ACC112 (cell line): ENCODE measurements at regions not wholly inside any gene's neighbourhood (a gene's known extent, or its start where the extent isn't known, plus 50 kb on each side); places are given as distances from the start of the nearest gene placed in this dataset.
A peak's percentile ranks its signal among the peaks of the same experiment; 100 is the strongest.

ENCODE experiments used
- H2AFZ ChIP-seq: fragments of 200-600 bp; sonication (generic); one replicate; pipeline ENCODE4 v1.6.0; 2017; ENCODE audit warnings: antibody characterized with exemption, low read length; ENCODE audit not compliant: unreplicated experiment
- H3K27ac ChIP-seq: fragments of 200-600 bp; sonication (generic); 2 replicates; pipeline ENCODE4 v1.5.1; 2014; ENCODE audit warnings: low read depth, mild to moderate bottlenecking, antibody characterized with exemption, low read length, moderate library complexity
- H3K27me3 ChIP-seq: fragments of 200-600 bp; sonication (generic); 2 replicates; pipeline ENCODE4 v1.6.1; 2014; ENCODE audit warnings: mild to moderate bottlenecking, antibody characterized with exemption, low read length, moderate library complexity, mixed read lengths; ENCODE audit not compliant: insufficient read depth
- H3K36me3 ChIP-seq: fragments of 200-600 bp; sonication (generic); 2 replicates; pipeline ENCODE4 v1.6.1; 2016; ENCODE audit warnings: mild to moderate bottlenecking, antibody characterized with exemption, low read length, moderate library complexity, mixed read lengths; ENCODE audit not compliant: insufficient read depth
- H3K4me1 ChIP-seq: fragments of 200-600 bp; sonication (generic); one replicate; pipeline ENCODE4 v1.6.1; 2016; ENCODE audit warnings: low read length, mixed read lengths; ENCODE audit not compliant: insufficient read depth, unreplicated experiment, control insufficient read depth
- H3K4me3 ChIP-seq: fragments of 200-600 bp; sonication (generic); 2 replicates; pipeline ENCODE4 v1.5.1; 2014; ENCODE audit warnings: mild to moderate bottlenecking, low read depth, low read length
- H3K79me2 ChIP-seq: fragments of 200-600 bp; sonication (generic); one replicate; pipeline ENCODE4 v1.6.0; 2016; ENCODE audit warnings: low read length; ENCODE audit not compliant: control insufficient read depth, unreplicated experiment, insufficient read depth

GRCh38 chr4:31998807-31999206, 1278.6 kb downstream of the PCDH7 start:
- Histone ChIP-seq H3K79me2 (no peaks in the 10 kb centered on the region), H3K4me3 (no peak overlapping the region), H3K4me1 (no peaks in the 10 kb centered on the region), H3K27ac (no peak overlapping the region), H3K36me3 (no peaks in the 10 kb centered on the region), H2AFZ (no peak overlapping the region), H3K27me3 (no peaks in the 10 kb centered on the region)

DNA sequence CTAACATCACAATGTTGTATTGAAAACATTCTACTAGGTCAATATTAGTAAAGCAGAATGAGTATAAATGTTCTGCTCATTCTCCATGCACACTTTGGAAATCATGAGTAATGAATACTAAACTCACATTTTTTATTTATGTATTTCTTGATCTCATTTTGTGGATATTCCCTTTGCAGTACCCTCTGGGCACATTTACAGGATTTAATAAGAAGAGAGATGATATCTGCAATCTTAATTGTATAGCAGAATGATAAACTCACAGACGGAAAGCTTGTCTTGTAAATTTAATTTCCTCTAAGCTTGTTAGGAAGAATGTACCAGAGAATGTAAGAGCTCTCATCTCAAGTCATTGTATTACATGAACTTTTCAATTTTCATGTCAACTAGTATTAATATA, 1279.7 kb downstream of the PCDH7 start:
- H3K79me2 ChIP-seq, result no peaks in the 10 kb centered on the region
- H2AFZ ChIP-seq, result no peak overlapping the region

GRCh38 chr4:32000846-32001488, 1280.8 kb downstream of the PCDH7 start:
- no peak overlapping the region for H3K4me3 ChIP-seq
- H3K27me3 ChIP-seq, result no peaks in the 10 kb centered on the region
- no peaks in the 10 kb centered on the region for H3K36me3 ChIP-seq
- no peaks in the 10 kb centered on the region for H3K4me1 ChIP-seq
- no peaks in the 10 kb centered on the region for H3K79me2 ChIP-seq
- H2AFZ ChIP-seq, result no peak overlapping the region
- H3K27ac ChIP-seq, result no peak overlapping the region

More for the DNA sequence above, 1279.7 kb downstream of the PCDH7 start:
- Histone ChIP-seq H3K27me3 (no peaks in the 10 kb centered on the region), H3K4me3 (no peak overlapping the region), H3K36me3 (no peaks in the 10 kb centered on the region), H3K27ac (no peak overlapping the region), H3K4me1 (no peaks in the 10 kb centered on the region)

DNA sequence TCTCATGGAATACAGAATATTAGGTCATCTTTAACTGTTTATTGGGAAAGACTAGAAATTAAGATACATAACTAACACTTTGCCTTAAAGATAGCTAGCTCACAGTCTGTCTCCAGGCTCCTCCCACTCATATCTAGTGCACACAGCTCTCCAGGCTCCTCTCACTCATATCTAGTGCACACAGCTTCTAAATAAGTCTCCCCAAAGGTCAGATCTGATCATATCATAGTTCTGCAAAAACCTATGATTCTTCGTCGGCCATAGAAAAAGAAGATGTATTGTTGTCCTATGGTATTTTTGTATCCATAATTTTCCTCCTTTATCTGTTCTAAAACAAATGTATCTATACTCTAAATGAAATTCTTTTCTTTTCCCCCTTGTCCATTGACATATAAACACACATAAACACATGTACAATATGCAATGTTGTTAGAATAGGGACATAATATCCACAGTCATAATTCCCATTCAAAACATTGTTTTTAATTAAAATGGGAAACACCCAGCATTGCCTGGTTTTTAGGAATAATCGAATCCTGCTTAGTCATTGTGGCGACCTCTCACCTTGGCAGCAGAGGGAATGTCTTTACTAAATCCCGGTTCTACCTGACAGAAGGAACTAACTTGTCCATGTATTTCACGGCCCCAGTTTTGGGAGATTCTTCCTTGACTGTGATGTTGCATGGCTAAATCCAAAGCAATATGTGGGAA, 1282.0 kb downstream of the PCDH7 start:
- H3K4me3 ChIP-seq, result no peak overlapping the region
- no peaks in the 10 kb centered on the region for H3K27me3 ChIP-seq
- H2AFZ ChIP-seq, result peak overlapping the region; percentile 7
- no peaks in the 10 kb centered on the region for H3K36me3 ChIP-seq
- H3K79me2 ChIP-seq, result no peaks in the 10 kb centered on the region
- H3K27ac ChIP-seq, result no peak overlapping the region
- no peaks in the 10 kb centered on the region for H3K4me1 ChIP-seq

- H3K4me1 ChIP-seq, result no peaks in the 10 kb centered on the region
- H2AFZ ChIP-seq, result no peak overlapping the region
- H3K79me2 ChIP-seq, result no peaks in the 10 kb centered on the region
- no peaks in the 10 kb centered on the region for H3K36me3 ChIP-seq
- H3K27me3 ChIP-seq, result no peaks in the 10 kb centered on the region
- H3K27ac ChIP-seq, result no peak overlapping the region
- H3K4me3 ChIP-seq, result no peak overlapping the region
Measured at GRCh38 chr4:32003548-32003947, 1283.4 kb downstream of the PCDH7 start.

- Histone ChIP-seq H3K27me3 (no peaks in the 10 kb centered on the region), H3K27ac (no peak overlapping the region), H2AFZ (no peak overlapping the region), H3K79me2 (no peaks in the 10 kb centered on the region), H3K36me3 (no peaks in the 10 kb centered on the region), H3K4me3 (no peak overlapping the region), H3K4me1 (no peaks in the 10 kb centered on the region)
Measured at GRCh38 chr4:32010221-32010620, 1290.1 kb downstream of the PCDH7 start.

DNA sequence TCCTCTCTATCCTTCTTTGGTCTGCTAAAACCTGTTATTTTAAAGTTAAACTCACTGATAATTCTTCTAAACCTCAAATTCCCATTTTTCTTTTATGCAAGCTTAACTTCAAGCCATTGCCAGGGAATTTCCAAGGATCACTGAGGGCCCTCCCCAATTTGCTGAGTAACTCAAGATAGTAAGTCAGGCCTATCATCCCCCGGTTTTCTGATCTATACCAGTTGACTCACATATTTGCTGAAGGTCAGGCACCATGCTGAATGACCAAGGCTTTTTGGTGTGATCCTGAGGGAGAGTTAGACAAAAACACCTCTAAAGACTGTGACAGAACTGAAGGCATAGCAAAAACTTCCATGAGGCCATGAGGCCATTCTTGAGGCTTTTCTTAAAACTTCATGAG, 1301.9 kb downstream of the PCDH7 start:
- H3K27ac ChIP-seq, result no peak overlapping the region
- no peaks in the 10 kb centered on the region for H3K36me3 ChIP-seq
- no peak overlapping the region for H3K4me3 ChIP-seq
- peaks cover 7% of the 10 kb centered on the region for H3K4me1 ChIP-seq
- H3K79me2 ChIP-seq, result no peaks in the 10 kb centered on the region
- H2AFZ ChIP-seq, result peak overlapping the region; percentile 47
- H3K27me3 ChIP-seq, result no peaks in the 10 kb centered on the region

DNA sequence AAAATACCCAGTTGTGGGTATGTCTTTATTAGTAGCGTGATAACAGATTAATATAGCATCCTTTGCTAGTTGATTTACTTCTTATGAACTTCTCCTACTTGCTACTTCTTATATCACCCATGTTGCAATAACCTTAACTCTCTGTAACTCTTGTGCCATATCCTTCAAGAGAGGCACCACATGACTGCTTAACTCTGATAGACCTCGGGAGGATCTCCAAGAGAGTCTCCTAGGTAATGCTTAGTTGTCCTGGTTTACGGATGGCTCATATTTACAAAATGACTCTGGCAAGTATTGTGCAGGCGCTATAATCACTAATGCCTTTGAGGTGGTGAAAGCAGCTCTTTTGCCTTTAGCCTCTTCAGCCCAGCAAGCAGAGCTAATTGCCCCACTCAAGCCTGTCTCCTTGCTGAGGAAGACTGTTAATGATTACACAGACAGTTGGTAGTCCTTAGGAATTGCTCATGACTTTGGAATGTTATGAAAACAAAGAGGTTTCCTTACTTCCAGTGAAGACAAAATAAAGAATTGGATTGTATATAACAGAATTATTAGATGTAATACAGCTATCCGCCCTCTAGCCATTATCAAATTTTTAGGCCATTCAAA, 1305.8 kb downstream of the PCDH7 start:
- Histone ChIP-seq H3K36me3 (no peaks in the 10 kb centered on the region), H3K79me2 (no peaks in the 10 kb centered on the region), H3K27me3 (no peaks in the 10 kb centered on the region), H3K4me1 (peaks cover 7% of the 10 kb centered on the region), H3K4me3 (no peak overlapping the region), H2AFZ (no peak overlapping the region), H3K27ac (no peak overlapping the region)

DNA sequence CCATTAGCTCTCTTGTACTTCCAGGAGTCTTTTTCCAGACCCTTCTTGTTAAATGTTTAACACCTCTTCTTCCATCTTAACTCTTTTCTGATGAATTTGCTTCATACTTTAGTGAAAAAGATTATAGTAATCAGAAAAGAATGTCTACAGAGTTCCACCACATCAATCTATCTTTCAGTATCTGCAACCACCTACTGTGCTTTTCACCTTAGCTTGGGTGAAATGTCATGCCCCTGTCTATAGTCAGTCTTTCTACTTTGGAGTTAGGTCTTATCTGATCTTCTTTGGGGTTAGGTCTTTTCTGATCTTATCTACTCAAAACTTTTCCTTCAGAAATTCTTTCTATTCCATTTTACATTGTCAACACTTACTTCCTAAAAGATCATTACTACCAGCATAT, 1310.2 kb downstream of the PCDH7 start:
- Histone ChIP-seq H3K36me3 (no peaks in the 10 kb centered on the region), H3K27ac (no peak overlapping the region), H3K79me2 (no peaks in the 10 kb centered on the region), H2AFZ (no peak overlapping the region), H3K4me1 (peaks cover 7% of the 10 kb centered on the region), H3K4me3 (no peak overlapping the region), H3K27me3 (no peaks in the 10 kb centered on the region)

- no peak overlapping the region for H2AFZ ChIP-seq
Measured at GRCh38 chr4:32031026-32031425, 1310.9 kb downstream of the PCDH7 start.

More at GRCh38 chr4:32031026-32031425, 1310.9 kb downstream of the PCDH7 start:
- Histone ChIP-seq H3K4me1 (peaks cover 4% of the 10 kb centered on the region), H3K27me3 (no peaks in the 10 kb centered on the region), H3K27ac (no peak overlapping the region), H3K79me2 (no peaks in the 10 kb centered on the region), H3K36me3 (no peaks in the 10 kb centered on the region), H3K4me3 (no peak overlapping the region)
